Fibroblast of lung (primary cell): ENCODE measurements at regions not wholly inside any gene's neighbourhood (a gene's known extent, or its start where the extent isn't known, plus 50 kb on each side); places are given as distances from the start of the nearest gene placed in this dataset.

Source experiments
- EZH2 ChIP-seq: IDR thresholded peaks from 2 replicates; pipeline ENCODE4 v1.5.1; 2012; ENCODE audit warnings: low read length, control low read depth, mild to moderate bottlenecking; ENCODE audit errors: missing control alignments
- TF ChIP-seq, protein P1 (sequence below), 2 donors: IDR thresholded peaks in 1 of 2; conservative IDR thresholded peaks in 1 of 2; 1 replicate in 1 of 2; 2 replicates in 1 of 2; pipeline ENCODE4 v1.5.1; 2011 to 2012; ENCODE audit warnings: low read length in 2 of 2, control low read depth in 1 of 2, inconsistent platforms in 1 of 2, low read depth in 1 of 2, mild to moderate bottlenecking in 1 of 2

GRCh38 chr6:2407525-2407924, 162.1 kb upstream of the GMDS start:
- TF ChIP-seq, protein P1, sequence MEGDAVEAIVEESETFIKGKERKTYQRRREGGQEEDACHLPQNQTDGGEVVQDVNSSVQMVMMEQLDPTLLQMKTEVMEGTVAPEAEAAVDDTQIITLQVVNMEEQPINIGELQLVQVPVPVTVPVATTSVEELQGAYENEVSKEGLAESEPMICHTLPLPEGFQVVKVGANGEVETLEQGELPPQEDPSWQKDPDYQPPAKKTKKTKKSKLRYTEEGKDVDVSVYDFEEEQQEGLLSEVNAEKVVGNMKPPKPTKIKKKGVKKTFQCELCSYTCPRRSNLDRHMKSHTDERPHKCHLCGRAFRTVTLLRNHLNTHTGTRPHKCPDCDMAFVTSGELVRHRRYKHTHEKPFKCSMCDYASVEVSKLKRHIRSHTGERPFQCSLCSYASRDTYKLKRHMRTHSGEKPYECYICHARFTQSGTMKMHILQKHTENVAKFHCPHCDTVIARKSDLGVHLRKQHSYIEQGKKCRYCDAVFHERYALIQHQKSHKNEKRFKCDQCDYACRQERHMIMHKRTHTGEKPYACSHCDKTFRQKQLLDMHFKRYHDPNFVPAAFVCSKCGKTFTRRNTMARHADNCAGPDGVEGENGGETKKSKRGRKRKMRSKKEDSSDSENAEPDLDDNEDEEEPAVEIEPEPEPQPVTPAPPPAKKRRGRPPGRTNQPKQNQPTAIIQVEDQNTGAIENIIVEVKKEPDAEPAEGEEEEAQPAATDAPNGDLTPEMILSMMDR (conservative IDR thresholded peaks at IDR 0.05 in 1 of 2, IDR thresholded peaks at IDR 0.05 in 1 of 2; ENCODE audit: low read depth in 1 of 2, low read length in 2 of 2), result no peak
- TF ChIP-seq EZH2, result no peak
